ENCODE measurements at regions not wholly inside any gene's neighbourhood (a gene's known extent, or its start where the extent isn't known, plus 50 kb on each side); places are given as distances from the start of the nearest gene placed in this dataset.

GRCh38 chr19:31141301-31141700 is 207.9 kb downstream of the TSHZ3 start:
- DNase-seq (ENCODE audit: unreplicated experiment): no peak
- Mint-ChIP-seq H3K27me3 (ENCODE audit: insufficient read depth, unreplicated experiment) (no peaks in the 10 kb centered on the region), H3K4me3 (ENCODE audit: unreplicated experiment) (no peak overlapping the region), H3K4me1 (ENCODE audit: insufficient read depth, unreplicated experiment) (no peaks in the 10 kb centered on the region), H3K9me3 (ENCODE audit: unreplicated experiment) (peaks cover 40% of the 10 kb centered on the region), H3K36me3 (ENCODE audit: insufficient read depth, unreplicated experiment) (no peaks in the 10 kb centered on the region), H3K27ac (ENCODE audit: low read depth, unreplicated experiment) (no peak overlapping the region)
- intact Hi-C loops (cut with micrococcal nuclease): no loop called here
- ChIA-PET CTCF (interaction anchor here (0.8 kb wide), 1 partner anchor 113 kb away, joined by 3 read pairs; no protein-coding TSS in a partner anchor), POLR2A (no interaction called here)
- BruUV-seq (replicated peaks): no TSS peak
- TF ChIP-seq CTCF (IDR thresholded peaks at IDR 0.05; ENCODE audit: unreplicated experiment): no peak

GRCh38 chr19:31140717-31141116 is 208.5 kb downstream of the TSHZ3 start:
- Mint-ChIP-seq H3K4me3 (ENCODE audit: unreplicated experiment) (no peak overlapping the region), H3K36me3 (ENCODE audit: insufficient read depth, unreplicated experiment) (no peaks in the 10 kb centered on the region), H3K27ac (ENCODE audit: low read depth, unreplicated experiment) (no peak overlapping the region), H3K27me3 (ENCODE audit: insufficient read depth, unreplicated experiment) (no peaks in the 10 kb centered on the region), H3K4me1 (ENCODE audit: insufficient read depth, unreplicated experiment) (no peaks in the 10 kb centered on the region), H3K9me3 (ENCODE audit: unreplicated experiment) (peaks cover 40% of the 10 kb centered on the region)
- intact Hi-C loops (cut with micrococcal nuclease): no loop called here
- no peak for TF ChIP-seq CTCF (IDR thresholded peaks at IDR 0.05; ENCODE audit: unreplicated experiment)
- ChIA-PET POLR2A (no interaction called here), CTCF (interaction anchor here (0.8 kb wide), 1 partner anchor 113 kb away, joined by 3 read pairs; no protein-coding TSS in a partner anchor)
- DNase-seq (ENCODE audit: unreplicated experiment): peak; percentile 5
- BruUV-seq (replicated peaks): no TSS peak

GRCh38 chr19:31139871-31140505 is 209.2 kb downstream of the TSHZ3 start:
- peaks cover 40% of the 10 kb centered on the region for H3K9me3 Mint-ChIP-seq (ENCODE audit: unreplicated experiment)
- H3K4me1 Mint-ChIP-seq (ENCODE audit: insufficient read depth, unreplicated experiment): no peaks in the 10 kb centered on the region
- CTCF ChIA-PET: no interaction called here
- H3K4me3 Mint-ChIP-seq (ENCODE audit: unreplicated experiment): no peak overlapping the region
- no peak for TF ChIP-seq CTCF (IDR thresholded peaks at IDR 0.05; ENCODE audit: unreplicated experiment)
- intact Hi-C loops (cut with micrococcal nuclease): no loop called here
- DNase-seq (ENCODE audit: unreplicated experiment): peak; percentile 16
- no TSS peak for BruUV-seq (replicated peaks)
- H3K27ac Mint-ChIP-seq (ENCODE audit: low read depth, unreplicated experiment): no peak overlapping the region
- H3K36me3 Mint-ChIP-seq (ENCODE audit: insufficient read depth, unreplicated experiment): no peaks in the 10 kb centered on the region
- POLR2A ChIA-PET: no interaction called here
- no peaks in the 10 kb centered on the region for H3K27me3 Mint-ChIP-seq (ENCODE audit: insufficient read depth, unreplicated experiment)

- H3K4me3 Mint-ChIP-seq (ENCODE audit: unreplicated experiment): no peak overlapping the region
- intact Hi-C loops (cut with micrococcal nuclease): no loop called here
- DNase-seq (ENCODE audit: unreplicated experiment): no peak
- H3K27ac Mint-ChIP-seq (ENCODE audit: low read depth, unreplicated experiment): no peak overlapping the region
- H3K27me3 Mint-ChIP-seq (ENCODE audit: insufficient read depth, unreplicated experiment): no peaks in the 10 kb centered on the region
- ChIA-PET CTCF (no interaction called here), POLR2A (no interaction called here)
- peaks cover 50% of the 10 kb centered on the region for H3K9me3 Mint-ChIP-seq (ENCODE audit: unreplicated experiment)
- no peaks in the 10 kb centered on the region for H3K36me3 Mint-ChIP-seq (ENCODE audit: insufficient read depth, unreplicated experiment)
- no peak for TF ChIP-seq CTCF (IDR thresholded peaks at IDR 0.05; ENCODE audit: unreplicated experiment)
- no peaks in the 10 kb centered on the region for H3K4me1 Mint-ChIP-seq (ENCODE audit: insufficient read depth, unreplicated experiment)
- BruUV-seq (replicated peaks): no TSS peak
Measured at GRCh38 chr19:31138077-31138476, 211.2 kb downstream of the TSHZ3 start.
